ES-I3 (cell line): ENCODE measurements at regions not wholly inside any gene's neighbourhood (a gene's known extent, or its start where the extent isn't known, plus 50 kb on each side); places are given as distances from the start of the nearest gene placed in this dataset.
A peak's percentile ranks its signal among the peaks of the same experiment; 100 is the strongest.
"Not testable (repeated sequence)": the region's sequence is repeated elsewhere in the genome, so short reads cannot be mapped to it uniquely, and the experiment has no call there.

ENCODE experiments used
- H3K36me3 ChIP-seq: 2 replicates; pipeline ENCODE4 v1.6.1; 2013; ENCODE audit warnings: mild to moderate bottlenecking, low read length, control low read depth, moderate library complexity; ENCODE audit not compliant: insufficient read depth
- H3K4me1 ChIP-seq: 2 replicates; pipeline ENCODE4 v1.6.1; 2013; ENCODE audit warnings: mild to moderate bottlenecking, control low read depth, low read length; ENCODE audit not compliant: insufficient read depth
- H3K9ac ChIP-seq: 2 replicates; pipeline ENCODE4 v1.6.1; 2013; ENCODE audit warnings: low read depth, mild to moderate bottlenecking, low read length, moderate library complexity
- H3K9me3 ChIP-seq: 2 replicates; pipeline ENCODE4 v1.6.1; 2013; ENCODE audit warnings: mild to moderate bottlenecking, low read length, moderate library complexity; ENCODE audit not compliant: control insufficient read depth, insufficient read depth

GRCh38 chr1:146401281-146401825, 172.5 kb upstream of the NOTCH2NLA start:
- not testable (repeated sequence) for H3K9me3 ChIP-seq, H3K36me3 ChIP-seq, H3K4me1 ChIP-seq, H3K9ac ChIP-seq

GRCh38 chr1:146400173-146401121, 171.6 kb upstream of the NOTCH2NLA start:
- not testable (repeated sequence) for H3K36me3 ChIP-seq, H3K4me1 ChIP-seq, H3K9ac ChIP-seq, H3K9me3 ChIP-seq

GRCh38 chr1:146399225-146399624, 170.4 kb upstream of the NOTCH2NLA start:
- H3K9ac ChIP-seq, H3K36me3 ChIP-seq, H3K4me1 ChIP-seq, H3K9me3 ChIP-seq: not testable (repeated sequence)

- H3K9me3 ChIP-seq, H3K4me1 ChIP-seq, H3K9ac ChIP-seq, H3K36me3 ChIP-seq: not testable (repeated sequence)
Observed at GRCh38 chr1:146396801-146397200, 168.0 kb upstream of the NOTCH2NLA start.

DNA sequence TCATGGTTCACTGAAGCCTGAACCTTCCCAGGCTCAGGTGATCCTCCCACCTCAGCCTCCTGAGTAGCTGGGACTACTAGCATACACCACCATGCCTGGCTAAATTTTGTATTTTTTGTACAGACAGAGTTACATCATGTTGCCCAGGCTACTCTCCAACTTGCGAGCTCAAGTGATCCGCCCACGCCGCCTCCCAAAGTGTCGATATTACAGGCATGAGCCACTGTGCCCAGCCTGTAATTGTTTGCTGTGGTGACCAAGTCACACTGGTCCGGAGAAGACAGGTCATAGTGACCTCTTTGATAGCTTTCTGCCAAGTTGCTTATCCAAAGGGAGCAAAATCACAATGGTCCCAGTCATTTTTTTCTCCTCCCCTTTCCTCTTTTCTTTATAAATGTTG, 167.4 kb upstream of the NOTCH2NLA start:
- not testable (repeated sequence) for H3K4me1 ChIP-seq, H3K9me3 ChIP-seq, H3K9ac ChIP-seq, H3K36me3 ChIP-seq

- not testable (repeated sequence) for H3K4me1 ChIP-seq, H3K9me3 ChIP-seq, H3K9ac ChIP-seq, H3K36me3 ChIP-seq
Observed at GRCh38 chr1:146393796-146394195, 165.0 kb upstream of the NOTCH2NLA start.

DNA sequence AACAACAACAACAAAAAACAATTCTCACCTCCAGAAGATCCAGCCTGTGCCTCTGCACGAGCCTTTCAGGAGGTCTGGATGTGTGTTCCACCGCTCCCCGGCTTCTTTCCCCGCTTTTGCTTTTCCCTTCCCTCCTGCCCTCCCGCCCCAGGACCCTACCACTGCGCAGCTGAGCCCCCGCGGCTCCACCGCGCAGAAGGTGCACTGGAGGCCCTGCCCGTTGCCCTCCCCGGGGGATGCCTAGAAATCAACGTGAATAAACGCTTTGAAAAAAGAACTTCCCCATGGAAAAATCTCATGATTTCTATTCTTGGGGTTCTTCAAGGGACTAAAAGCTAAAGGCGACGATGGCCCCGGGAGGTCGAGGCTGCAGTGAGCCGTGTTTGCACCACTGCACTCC, 164.3 kb upstream of the NOTCH2NLA start:
- H3K9me3 ChIP-seq, result not testable (repeated sequence)

DNA sequence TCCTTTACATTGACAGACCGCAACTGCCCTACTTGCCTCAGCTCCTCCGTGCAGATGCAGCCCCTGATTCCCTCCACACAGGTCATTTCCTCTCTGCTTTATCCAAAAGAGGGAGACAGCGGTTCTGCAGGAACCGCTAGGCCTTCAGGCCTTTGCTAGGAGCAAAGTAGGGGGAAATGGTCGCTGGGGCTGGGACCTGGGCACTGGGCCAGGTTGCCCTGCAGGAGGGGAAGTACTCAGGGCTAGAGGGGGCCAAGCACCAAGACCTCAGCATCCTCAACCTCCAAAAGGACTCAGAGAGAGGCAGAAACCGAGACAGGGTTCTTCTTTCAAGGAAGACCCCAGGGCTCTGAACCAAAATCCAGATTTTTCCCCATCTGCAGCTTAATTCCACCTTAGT, 160.4 kb upstream of the NOTCH2NLA start:
- H3K36me3 ChIP-seq, H3K4me1 ChIP-seq, H3K9me3 ChIP-seq, H3K9ac ChIP-seq: not testable (repeated sequence)

More for the DNA sequence above, 164.3 kb upstream of the NOTCH2NLA start:
- H3K36me3 ChIP-seq, H3K9ac ChIP-seq, H3K4me1 ChIP-seq: not testable (repeated sequence)

GRCh38 chr1:146387750-146388469, 159.1 kb upstream of the NOTCH2NLA start:
- H3K9ac ChIP-seq, H3K36me3 ChIP-seq, H3K9me3 ChIP-seq, H3K4me1 ChIP-seq: not testable (repeated sequence)

- H3K9me3 ChIP-seq, H3K36me3 ChIP-seq: not testable (repeated sequence)
- peak overlapping the region; percentile 54; the same call in 1 of the 2 replicates for H3K9ac ChIP-seq
Observed at GRCh38 chr1:146386851-146387749, 158.3 kb upstream of the NOTCH2NLA start.

GRCh38 chr1:146381196-146381595, 152.4 kb upstream of the NOTCH2NLA start:
- H3K9ac ChIP-seq, H3K4me1 ChIP-seq, H3K36me3 ChIP-seq, H3K9me3 ChIP-seq: not testable (repeated sequence)

More at GRCh38 chr1:146386851-146387749, 158.3 kb upstream of the NOTCH2NLA start:
- not testable (repeated sequence) for H3K4me1 ChIP-seq

GRCh38 chr1:146376708-146377496, 148.1 kb upstream of the NOTCH2NLA start:
- not testable (repeated sequence) for H3K9me3 ChIP-seq, H3K36me3 ChIP-seq, H3K4me1 ChIP-seq
- H3K9ac ChIP-seq, result peak overlapping the region; percentile 23

DNA sequence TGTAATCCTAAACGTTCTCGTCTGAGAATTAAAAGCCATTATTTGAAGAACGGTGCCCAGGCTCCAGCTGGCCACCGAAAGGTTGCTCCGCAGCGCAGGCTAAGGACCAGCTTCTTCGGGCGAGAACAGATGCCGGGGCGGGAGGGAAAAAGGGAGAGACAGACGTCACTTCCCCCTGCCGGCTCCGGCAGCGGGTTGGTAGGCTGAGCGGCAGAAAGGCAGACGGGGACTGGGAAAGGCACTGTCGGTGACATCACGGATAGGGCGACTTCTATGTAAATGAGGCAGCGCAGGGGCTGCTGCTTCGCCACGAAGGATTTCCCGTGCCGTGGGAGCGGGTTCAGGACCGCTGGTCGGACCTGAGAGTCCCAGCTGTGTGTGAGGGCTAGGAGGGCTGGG, 147.5 kb upstream of the NOTCH2NLA start:
- not testable (repeated sequence) for H3K9ac ChIP-seq, H3K9me3 ChIP-seq, H3K36me3 ChIP-seq, H3K4me1 ChIP-seq
